K562 (cell line): ENCODE measurements at regions not wholly inside any gene's neighbourhood (a gene's known extent, or its start where the extent isn't known, plus 50 kb on each side); places are given as distances from the start of the nearest gene placed in this dataset.
A peak's percentile ranks its signal among the peaks of the same experiment; 100 is the strongest.

ENCODE experiments used
- ATF1 ChIP-seq, 2 experiments: fragments of 450-650 bp in 1 of 2; IDR thresholded peaks; 2 replicates each; pipeline ENCODE4 v1.6.1; 2016; ENCODE audit warnings: missing compliant biosample characterization in 1 of 2, missing genetic modification characterization in 1 of 2
- DPF2 ChIP-seq: fragments of 450-650 bp; IDR thresholded peaks from 2 replicates; pipeline ENCODE4 v1.6.1; 2016
- EP300 ChIP-seq: IDR thresholded peaks from 2 replicates; pipeline ENCODE4 v1.6.1; 2012; ENCODE audit warnings: low read length, improper control_type of control experiment
- HDAC6 ChIP-seq: IDR thresholded peaks from 2 replicates; pipeline ENCODE4 v1.6.1; 2012; ENCODE audit warnings: low read depth, mild to moderate bottlenecking, control low read depth, inconsistent platforms, low read length, moderate library complexity
- HMG20A ChIP-seq: fragments of 450-650 bp; formaldehyde crosslinking; conservative IDR thresholded peaks from 2 replicates; pipeline ENCODE4 v1.4.0; 2020; ENCODE audit warnings: mild to moderate bottlenecking, mixed read lengths
- NFYB ChIP-seq: IDR thresholded peaks from 2 replicates; pipeline ENCODE4 v1.6.1; 2011; ENCODE audit warnings: mild to moderate bottlenecking, moderate library complexity; ENCODE audit not compliant: insufficient read length; ENCODE audit errors: extremely low read depth
- PTTG1 ChIP-seq: fragments of 450-650 bp; IDR thresholded peaks from 2 replicates; pipeline ENCODE4 v1.6.1; 2016; ENCODE audit warnings: low read depth, mild to moderate bottlenecking, missing genetic modification characterization, missing compliant biosample characterization
- PURB ChIP-seq: sonication (generic); formaldehyde crosslinking; IDR thresholded peaks from 2 replicates; pipeline ENCODE4 v1.9.0; 2021; ENCODE audit warnings: low read depth, mild to moderate bottlenecking, missing genetic modification reagents
- RFX7 ChIP-seq: fragments of 250-450 bp; sonication (Bioruptor Pico); IDR thresholded peaks from 2 replicates; pipeline ENCODE4 v1.5.1; 2021; ENCODE audit warnings: mild to moderate bottlenecking
- SNIP1 ChIP-seq: fragments of 450-650 bp; IDR thresholded peaks from 2 replicates; pipeline ENCODE4 v1.7.1; 2017; ENCODE audit warnings: low read depth, mild to moderate bottlenecking
- TCF3 ChIP-seq: sonication (generic); formaldehyde crosslinking; IDR thresholded peaks from 2 replicates; pipeline ENCODE4 v1.4.0; 2020; ENCODE audit warnings: mild to moderate bottlenecking, missing genetic modification reagents
- ZBTB34 ChIP-seq: fragments of 250-450 bp; sonication (Bioruptor Pico); IDR thresholded peaks from 2 replicates; pipeline ENCODE4 v1.8.0; 2021; ENCODE audit warnings: mild to moderate bottlenecking, moderate library complexity
- ZBTB7A ChIP-seq: IDR thresholded peaks from 2 replicates; pipeline ENCODE4 v1.6.1; 2011; ENCODE audit warnings: low read depth, mild to moderate bottlenecking, low read length, moderate library complexity, borderline replicate concordance; ENCODE audit not compliant: control insufficient read depth
- ZKSCAN8 ChIP-seq: fragments of 200-800 bp; sonication (Bioruptor generic); IDR thresholded peaks from 2 replicates; pipeline ENCODE4 v1.6.1; 2016; ENCODE audit warnings: missing genetic modification characterization, missing compliant biosample characterization
- ZNF140 ChIP-seq: fragments of 250-450 bp; sonication (Bioruptor Pico); IDR thresholded peaks from 2 replicates; pipeline ENCODE4 v1.8.0; 2021; ENCODE audit warnings: moderate library complexity, mild to moderate bottlenecking, inconsistent platforms
- ZNF449 ChIP-seq: fragments of 250-450 bp; sonication (Bioruptor Pico); IDR thresholded peaks from 2 replicates; pipeline ENCODE4 v1.8.0; 2022; ENCODE audit warnings: moderate library complexity, mild to moderate bottlenecking, inconsistent platforms
- ZNF584 ChIP-seq: fragments of 200-800 bp; sonication (Bioruptor generic); IDR thresholded peaks from 2 replicates; pipeline ENCODE4 v1.6.1; 2016; ENCODE audit warnings: low read depth, mild to moderate bottlenecking, missing genetic modification characterization, missing compliant biosample characterization
- TF ChIP-seq, protein P1 (sequence below): fragments of 450-650 bp; IDR thresholded peaks from 2 replicates; pipeline ENCODE4 v1.7.0; 2016; ENCODE audit warnings: borderline replicate concordance
- TF ChIP-seq, protein P2 (sequence below): fragments of 150-350 bp; IDR thresholded peaks from 2 replicates; pipeline ENCODE4 v1.6.1; 2014; ENCODE audit warnings: low read depth, mild to moderate bottlenecking, low read length, borderline replicate concordance

DNA sequence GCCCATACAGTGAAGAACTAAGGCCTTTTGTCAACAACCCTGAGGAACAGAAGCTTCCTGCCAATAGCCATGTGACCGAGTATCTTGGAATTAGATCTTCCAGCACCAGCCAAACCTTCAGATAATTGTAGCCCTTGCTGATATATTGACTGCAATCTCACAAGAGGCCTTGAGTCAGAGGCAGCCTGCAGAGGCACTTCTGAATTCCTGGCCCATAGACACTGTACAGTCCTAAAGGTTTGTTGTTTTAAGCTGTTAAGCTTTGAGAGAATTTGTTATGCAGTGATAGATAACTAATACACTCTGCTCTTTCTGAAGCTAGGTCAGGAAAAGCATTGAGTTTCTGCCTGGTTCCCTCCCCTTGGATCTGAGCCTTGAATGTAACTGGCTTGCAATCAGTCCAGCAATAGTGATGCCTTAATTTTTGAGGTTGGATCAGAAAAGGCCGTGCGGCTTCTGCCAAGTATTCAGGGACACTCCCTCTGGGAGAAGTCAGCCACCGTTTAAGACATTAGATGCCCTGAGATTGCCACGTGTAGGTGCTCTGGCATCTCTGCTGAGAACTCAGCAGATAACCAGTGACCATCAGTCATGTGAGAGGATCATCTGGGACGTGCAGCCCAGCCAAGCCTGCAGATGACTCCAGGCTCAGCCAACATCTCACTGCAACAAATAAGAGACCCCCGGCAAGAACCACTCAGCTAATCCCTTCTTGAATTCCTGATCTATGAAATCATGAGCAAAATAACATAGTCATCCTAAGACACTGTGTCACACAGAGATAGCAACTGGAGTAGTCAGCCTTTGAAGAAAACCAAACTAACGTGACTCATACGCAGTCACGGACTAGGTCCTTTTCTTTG lies 126.8 kb upstream of the STC2 start (continued):
- TF ChIP-seq NFYB (peak; percentile 21), ZBTB34 (CRISPR knock-in tag) (no peak), ZNF140 (CRISPR knock-in tag) (no peak), HDAC6 (no peak), TCF3 (CRISPR knock-in tag) (peak; percentile 50), EP300 (peak; percentile 77; the same call in 1 of the 2 replicates), ZNF449 (CRISPR knock-in tag) (no peak), HMG20A (CRISPR knock-in tag) (no peak), RFX7 (no peak), ATF1 (CRISPR knock-in tag; IDR thresholded peaks at IDR 0.05) (no peak), ATF1 (tag; IDR thresholded peaks at IDR 0.05) (peak; percentile 70), ZBTB7A (peak; percentile 66), PURB (no peak), DPF2 (peak; percentile 96), ZKSCAN8 (CRISPR knock-in tag) (no peak; the same call in 1 of the 2 replicates), PTTG1 (no peak), ZNF584 (CRISPR knock-in tag) (peak; percentile 9; the same call in 1 of the 2 replicates), SNIP1 (no peak)
- TF ChIP-seq, protein P1, sequence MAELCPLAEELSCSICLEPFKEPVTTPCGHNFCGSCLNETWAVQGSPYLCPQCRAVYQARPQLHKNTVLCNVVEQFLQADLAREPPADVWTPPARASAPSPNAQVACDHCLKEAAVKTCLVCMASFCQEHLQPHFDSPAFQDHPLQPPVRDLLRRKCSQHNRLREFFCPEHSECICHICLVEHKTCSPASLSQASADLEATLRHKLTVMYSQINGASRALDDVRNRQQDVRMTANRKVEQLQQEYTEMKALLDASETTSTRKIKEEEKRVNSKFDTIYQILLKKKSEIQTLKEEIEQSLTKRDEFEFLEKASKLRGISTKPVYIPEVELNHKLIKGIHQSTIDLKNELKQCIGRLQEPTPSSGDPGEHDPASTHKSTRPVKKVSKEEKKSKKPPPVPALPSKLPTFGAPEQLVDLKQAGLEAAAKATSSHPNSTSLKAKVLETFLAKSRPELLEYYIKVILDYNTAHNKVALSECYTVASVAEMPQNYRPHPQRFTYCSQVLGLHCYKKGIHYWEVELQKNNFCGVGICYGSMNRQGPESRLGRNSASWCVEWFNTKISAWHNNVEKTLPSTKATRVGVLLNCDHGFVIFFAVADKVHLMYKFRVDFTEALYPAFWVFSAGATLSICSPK: no peak
- TF ChIP-seq, protein P2, sequence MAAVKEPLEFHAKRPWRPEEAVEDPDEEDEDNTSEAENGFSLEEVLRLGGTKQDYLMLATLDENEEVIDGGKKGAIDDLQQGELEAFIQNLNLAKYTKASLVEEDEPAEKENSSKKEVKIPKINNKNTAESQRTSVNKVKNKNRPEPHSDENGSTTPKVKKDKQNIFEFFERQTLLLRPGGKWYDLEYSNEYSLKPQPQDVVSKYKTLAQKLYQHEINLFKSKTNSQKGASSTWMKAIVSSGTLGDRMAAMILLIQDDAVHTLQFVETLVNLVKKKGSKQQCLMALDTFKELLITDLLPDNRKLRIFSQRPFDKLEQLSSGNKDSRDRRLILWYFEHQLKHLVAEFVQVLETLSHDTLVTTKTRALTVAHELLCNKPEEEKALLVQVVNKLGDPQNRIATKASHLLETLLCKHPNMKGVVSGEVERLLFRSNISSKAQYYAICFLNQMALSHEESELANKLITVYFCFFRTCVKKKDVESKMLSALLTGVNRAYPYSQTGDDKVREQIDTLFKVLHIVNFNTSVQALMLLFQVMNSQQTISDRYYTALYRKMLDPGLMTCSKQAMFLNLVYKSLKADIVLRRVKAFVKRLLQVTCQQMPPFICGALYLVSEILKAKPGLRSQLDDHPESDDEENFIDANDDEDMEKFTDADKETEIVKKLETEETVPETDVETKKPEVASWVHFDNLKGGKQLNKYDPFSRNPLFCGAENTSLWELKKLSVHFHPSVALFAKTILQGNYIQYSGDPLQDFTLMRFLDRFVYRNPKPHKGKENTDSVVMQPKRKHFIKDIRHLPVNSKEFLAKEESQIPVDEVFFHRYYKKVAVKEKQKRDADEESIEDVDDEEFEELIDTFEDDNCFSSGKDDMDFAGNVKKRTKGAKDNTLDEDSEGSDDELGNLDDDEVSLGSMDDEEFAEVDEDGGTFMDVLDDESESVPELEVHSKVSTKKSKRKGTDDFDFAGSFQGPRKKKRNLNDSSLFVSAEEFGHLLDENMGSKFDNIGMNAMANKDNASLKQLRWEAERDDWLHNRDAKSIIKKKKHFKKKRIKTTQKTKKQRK: no peak
